ENCODE measurements at regions not wholly inside any gene's neighbourhood (a gene's known extent, or its start where the extent isn't known, plus 50 kb on each side); places are given as distances from the start of the nearest gene placed in this dataset.
"Not testable (repeated sequence)": the region's sequence is repeated elsewhere in the genome, so short reads cannot be mapped to it uniquely, and the experiment has no call there.

DNA sequence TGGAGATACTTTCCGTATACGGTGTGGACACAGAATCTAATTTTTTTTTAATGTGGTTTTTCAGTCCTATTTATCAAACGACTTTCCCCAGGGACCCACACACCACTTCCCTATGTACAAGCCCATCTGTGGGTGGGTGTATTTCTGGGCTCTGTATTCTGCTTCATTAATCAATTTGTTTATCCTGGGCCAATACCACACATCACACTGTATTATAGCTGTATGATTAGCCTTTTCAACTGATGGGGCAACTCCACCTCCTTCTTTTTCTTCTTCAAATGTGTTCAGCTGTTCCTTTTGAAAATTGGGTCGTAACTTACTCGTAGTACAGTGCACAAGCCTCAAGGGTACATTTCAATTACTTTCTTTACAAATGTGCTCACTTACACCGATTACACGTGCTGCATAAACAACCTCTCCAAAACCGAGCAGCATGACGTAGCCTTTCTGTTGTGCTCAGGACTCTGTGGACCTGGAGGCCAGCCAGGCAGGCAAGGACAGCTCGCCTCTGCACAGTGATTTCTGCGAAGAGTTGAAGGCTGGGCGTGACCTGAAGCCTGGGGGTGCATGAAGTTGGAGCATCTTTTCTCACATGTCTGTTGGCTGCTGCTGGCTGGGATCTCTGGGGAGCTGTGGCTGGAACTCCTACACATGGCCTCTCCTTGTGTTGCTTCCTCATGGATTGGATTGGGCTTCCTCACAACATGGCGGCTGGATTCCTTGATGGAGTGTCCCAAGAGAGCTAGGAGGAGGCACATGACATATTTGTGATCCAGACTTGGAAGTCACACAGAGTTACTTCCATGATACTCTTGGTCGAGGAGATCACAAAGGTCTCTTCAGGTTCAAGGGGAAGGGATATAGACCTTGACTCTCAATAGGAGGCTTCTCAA is 126.5 kb downstream of the CRYAA start:
- no peak for DNase-seq (ENCODE audit: extremely low read depth in 1 of 11, low read depth in 9 of 11, low spot score in 4 of 11)

DNA sequence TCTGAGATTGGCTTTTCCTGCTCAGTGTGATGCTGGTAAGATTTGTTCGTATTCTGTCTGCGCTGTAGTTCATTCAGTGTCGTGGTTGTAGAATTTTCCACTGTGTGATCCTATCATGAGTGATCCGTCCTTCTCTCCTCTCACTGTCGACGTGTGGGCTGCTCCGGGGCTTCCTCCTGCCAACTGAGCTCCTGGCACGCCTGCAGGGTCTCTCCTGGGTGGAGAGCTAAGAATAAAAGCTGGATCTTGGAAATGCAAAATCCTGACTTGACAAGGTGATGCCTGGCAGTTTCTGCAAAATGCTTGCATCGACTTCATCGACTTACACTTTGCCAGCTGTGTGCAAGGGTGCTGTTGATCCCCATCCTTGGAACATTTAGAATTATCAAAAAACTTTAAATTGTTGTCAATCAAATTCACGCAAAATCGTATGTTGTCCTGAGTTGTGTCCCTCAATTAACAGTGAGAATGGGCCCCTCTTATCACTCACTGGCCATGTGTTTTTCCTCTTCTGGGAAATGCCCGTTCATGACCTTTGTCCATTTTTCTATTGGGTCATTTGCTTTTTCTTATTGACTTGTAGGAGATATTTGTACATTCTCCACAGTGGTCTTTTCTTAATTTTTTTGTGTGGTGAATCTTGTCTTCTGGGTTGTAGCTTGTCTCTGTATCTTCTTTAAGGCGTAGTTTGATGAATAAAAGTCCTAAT is 125.5 kb downstream of the CRYAA start:
- DNase-seq (ENCODE audit: extremely low read depth in 1 of 11, low read depth in 9 of 11, low spot score in 4 of 11) = no peak

DNA sequence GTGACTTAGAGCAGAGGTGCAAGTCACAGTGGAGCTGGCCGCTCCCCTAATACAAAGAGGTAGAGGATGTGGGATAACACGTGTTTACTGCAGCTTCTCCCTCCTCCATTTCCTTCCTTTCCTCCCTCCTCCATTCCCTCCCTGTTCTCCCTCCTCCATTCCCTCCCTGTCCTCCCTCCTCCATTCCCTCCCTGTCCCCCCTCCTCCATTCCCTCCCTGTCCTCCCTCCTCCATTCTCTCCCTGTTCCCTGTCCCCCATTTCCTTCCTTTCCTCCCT is 124.0 kb downstream of the CRYAA start:
- no peak for DNase-seq (ENCODE audit: extremely low read depth in 1 of 11, low read depth in 9 of 11, low spot score in 4 of 11)

DNA sequence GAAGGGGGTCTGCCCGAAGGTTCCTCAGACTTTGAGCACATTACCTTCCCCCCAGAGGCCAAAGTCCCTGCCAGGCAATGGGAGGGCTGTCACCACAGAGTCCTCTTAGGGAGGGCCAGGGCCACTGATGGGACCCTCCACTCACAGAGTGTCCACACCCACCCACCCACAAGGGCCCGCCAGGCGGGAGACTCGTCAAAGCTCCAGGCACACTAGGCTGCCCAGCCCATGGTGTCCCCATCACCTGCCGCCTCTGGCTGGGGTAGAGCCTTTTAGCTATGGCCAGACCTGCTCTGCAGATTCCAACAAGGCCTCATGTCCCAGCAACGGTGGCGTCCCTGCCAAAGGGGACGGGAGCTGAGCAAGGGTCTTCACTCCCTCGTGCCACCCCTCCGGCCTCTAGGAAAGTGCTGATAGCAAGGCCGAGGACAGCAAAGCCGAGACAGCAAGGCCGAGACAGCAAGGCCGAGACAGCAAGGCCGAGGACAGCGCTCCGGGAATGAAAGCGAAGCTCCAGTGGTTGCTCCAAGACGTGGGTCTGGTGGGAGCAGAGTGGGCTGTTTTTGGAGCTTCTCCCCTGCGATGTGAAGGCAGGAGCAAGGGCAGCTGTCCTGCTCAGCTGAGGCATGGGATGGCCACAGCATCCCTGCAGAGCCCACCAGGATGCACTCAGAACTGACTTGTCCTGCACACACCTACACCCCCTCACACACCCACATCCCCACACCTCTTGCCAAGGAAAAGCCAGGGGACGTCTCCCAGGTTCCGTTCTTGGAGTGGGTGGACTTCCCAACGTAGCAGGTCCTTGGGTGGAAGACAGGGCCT is 123.4 kb downstream of the CRYAA start:
- DNase-seq (ENCODE audit: extremely low read depth in 1 of 11, low read depth in 9 of 11, low spot score in 4 of 11) = no peak

DNA sequence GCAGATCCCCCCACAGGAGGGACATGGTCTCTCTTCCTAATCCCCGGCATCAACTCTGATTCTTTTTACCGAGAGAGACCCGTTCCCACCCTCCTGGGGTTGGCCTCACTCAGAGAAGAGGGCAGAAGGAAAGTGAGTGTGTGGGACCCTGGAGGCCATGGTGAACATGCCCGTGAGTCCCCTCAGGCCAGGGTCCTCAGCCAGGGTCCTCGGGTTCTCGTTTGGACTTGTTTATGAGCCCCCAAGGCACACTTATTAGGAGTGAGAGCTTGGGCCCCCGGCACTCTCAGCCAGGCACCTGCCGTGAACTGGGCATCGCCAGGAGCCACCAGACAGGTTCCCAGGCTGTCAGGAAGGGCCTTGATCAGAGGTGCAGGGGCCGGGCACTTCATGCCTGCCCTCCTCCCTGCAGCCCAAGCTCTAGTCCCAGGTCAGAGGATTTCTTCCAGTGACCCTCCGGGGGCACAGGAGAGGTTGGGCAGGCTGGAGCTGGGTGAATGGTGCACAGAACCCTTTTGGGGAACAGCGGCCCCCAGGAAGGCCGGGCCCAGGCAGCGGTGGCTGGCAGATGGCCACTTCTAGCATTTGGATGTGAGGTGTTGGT is 122.6 kb downstream of the CRYAA start:
- no peak for DNase-seq (ENCODE audit: extremely low read depth in 1 of 11, low read depth in 9 of 11, low spot score in 4 of 11)

DNA sequence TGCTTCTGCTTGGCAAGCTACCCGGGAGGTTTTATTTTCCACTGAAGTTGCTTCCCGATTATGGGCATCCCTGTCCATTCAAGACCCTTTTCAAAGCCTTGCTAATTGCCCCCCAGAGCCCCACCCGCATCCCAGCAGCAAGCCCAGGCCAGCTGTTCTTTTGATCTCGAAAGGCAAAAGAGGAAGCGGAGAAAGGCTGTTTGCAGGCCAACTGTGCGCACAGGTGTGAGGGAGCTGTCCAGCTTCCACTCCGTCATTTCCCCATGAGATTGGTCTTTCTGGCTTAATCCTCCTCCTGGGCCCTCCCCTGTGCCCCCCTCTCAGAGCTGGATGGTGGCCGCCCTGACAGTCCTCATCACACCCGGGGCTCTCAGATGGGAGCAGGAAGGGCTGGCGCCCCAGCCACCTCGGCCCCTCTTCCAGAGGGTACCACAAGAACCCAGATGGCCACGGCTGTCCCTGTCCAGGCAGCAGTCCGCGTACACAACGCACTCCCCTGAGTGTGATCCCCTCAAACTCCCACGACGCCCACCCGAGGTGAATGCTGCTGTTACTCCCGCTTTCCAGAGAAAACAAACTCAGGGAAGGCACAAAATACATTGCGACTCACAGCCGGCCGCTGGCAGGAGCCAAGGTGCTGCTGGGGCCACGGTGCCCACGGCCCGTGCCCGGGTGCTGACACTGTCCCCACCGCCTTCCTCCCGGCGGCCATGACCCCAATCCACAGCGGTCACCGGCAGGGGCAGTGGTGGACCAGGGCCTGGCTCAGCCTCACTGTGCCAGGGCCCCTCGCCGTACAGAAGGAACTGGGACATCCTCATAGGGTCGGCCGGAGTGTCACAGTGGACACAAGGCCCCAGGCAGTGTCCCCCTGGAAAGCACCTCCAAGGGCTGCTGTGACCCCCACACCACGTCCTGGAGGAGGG is 121.9 kb downstream of the CRYAA start:
- no peak for DNase-seq (ENCODE audit: extremely low read depth in 1 of 11, low read depth in 9 of 11, low spot score in 4 of 11)

DNA sequence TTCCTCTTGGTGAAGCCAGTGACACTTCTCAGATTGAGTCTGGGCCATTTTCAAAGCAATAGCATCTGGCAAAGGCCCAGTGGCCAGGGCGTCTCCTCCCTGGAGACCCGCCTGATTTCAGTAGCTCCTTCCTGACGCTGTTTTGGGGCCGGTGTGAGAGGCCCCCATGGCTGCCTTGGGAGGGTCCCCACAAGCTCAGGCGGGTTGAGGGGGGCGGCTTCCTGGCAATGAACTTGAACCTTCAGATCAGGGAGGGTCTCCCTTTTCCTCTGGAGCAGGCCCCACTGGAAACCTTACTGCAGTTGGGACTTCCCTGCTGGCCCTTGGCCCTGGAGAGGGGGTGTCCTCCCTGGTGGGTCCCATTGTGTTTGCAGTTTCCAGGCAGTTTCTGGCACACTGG is 121.2 kb downstream of the CRYAA start:
- DNase-seq (ENCODE audit: extremely low read depth in 1 of 11, low read depth in 9 of 11, low spot score in 4 of 11) = no peak

DNA sequence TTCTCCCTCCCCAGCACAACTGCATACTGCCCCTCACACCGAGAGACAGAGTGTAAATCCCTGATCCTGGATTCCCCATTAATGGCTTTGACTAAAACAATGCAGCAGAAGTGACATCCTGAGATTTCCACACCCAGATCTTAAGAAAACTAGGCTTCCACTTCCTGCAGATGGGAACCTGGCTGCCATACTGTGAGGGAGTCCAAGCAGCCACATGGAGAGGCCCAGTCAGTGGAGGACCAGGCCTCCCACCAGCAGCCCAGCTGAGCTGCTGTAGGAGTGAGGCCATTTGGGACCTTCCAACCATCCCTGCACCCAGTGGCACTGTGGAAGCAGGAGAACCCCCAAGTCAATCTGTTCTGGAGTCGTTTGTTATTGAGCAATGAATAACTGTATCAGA is 120.6 kb downstream of the CRYAA start:
- no peak for DNase-seq (ENCODE audit: extremely low read depth in 1 of 11, low read depth in 9 of 11, low spot score in 4 of 11)

DNA sequence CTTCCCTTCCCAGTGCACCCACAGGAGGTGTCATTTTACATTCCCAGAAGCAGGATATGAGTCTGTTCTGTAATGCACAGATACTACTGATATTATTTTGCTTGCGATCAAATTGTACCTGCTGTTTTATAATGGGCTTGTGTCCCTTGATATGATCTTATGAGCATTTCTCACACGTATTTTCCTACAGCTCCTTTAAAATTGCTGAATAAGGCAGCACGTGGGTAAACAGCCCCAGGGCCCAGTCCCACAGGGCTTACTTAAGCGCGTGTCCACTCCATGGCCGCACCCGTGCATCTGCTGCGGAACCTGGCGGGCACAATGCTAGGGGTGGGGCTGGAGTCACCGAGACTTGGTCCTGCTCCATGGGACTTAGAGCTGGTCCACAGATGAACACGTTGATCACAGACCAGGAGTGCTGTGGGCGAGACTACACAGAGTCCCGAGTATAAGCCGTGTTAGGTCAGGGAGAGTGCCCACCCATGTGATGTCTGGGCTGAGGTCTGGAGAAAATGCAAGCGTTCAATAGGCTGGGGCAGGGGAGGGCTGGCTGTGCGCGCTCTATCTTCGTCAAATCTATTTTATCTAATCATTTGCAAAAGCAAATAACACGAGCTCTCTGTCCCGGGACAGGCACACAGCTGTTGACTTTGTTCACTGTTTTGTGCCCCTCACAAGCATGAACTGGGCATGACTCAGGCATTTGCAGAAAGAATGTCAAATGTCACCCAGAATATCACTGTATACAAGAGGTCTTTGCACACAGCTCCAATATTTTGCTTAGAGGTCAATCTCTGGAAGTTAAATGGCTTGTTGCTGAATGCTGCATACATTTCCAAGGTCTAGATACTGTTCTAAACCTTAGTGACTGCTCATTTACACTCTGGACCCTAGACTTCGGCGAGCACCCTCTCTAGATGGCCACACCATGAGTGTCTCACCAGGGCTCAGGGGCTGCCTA is 119.3 kb downstream of the CRYAA start:
- DNase-seq (ENCODE audit: extremely low read depth in 1 of 11, low read depth in 9 of 11, low spot score in 4 of 11) = no peak

DNA sequence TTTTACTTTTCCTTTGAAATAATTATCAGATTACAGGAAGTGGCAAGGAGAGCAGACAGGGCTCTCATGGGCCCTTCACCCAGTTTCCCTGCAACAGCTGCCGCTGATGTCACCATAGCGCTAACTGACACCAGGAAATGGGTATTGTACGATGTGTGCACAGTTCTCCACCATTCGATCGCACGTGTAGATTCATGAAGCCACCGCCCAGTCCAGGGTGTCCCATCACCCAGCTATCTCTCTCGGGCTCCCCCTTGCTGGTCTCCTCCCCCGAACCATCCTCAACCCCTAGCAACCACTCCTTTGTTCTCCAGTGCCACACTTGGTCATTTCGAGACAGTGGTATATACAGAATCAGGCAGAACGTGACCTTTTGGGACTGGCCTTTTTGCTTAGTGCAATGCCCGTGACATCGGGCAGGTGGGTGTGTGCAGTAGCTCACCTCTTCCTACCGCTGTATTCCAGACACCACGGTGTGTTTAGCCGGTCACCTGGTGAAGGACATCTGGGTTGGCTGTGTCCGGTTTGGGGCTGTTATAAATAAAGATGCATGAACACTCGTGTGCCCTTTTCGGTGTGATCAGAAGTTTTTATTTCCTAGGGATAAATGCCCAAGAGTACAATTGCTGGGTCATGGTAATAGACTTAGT is 118.4 kb downstream of the CRYAA start:
- no peak for DNase-seq (ENCODE audit: extremely low read depth in 1 of 11, low read depth in 9 of 11, low spot score in 4 of 11)

DNA sequence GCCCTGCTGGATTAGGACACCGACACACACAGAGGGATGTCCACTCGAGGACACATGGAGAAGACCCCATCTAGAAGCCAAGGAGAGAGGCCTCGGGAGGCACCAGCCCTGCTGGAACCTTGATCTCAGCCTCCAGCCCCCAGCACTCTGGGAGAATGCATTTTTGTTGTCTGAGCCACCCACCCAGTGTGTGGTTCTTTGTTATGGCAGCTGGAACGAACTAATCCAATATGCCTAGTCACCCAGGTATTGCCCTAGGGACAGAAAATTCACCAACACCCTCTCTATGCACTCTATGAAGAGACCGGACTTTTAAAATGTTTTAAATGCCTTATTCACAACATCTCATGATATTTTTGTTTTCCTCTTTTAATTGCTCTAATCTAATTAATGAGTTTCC is 117.4 kb downstream of the CRYAA start:
- no peak for DNase-seq (ENCODE audit: extremely low read depth in 1 of 11, low read depth in 9 of 11, low spot score in 4 of 11)

DNA sequence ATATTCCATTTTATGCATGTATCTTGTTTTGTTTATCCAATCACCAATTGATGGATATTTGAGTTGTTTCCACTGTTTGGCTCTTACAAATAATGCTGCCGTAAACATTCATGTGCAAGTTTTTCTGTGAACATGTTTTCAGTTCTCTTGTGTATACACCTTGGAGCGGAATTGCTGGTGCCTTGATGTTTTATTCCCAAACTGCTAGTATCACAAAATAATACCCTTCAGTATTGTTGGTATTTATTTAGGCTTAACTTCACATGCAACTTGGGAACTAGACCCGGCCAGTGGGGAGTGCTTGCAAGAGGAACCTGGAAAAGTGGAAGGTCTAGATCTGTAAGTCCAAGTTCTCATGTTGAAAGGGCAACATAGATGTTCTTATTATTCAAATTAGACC is 115.9 kb downstream of the CRYAA start:
- no peak for DNase-seq (ENCODE audit: extremely low read depth in 1 of 11, low read depth in 9 of 11, low spot score in 4 of 11)

DNA sequence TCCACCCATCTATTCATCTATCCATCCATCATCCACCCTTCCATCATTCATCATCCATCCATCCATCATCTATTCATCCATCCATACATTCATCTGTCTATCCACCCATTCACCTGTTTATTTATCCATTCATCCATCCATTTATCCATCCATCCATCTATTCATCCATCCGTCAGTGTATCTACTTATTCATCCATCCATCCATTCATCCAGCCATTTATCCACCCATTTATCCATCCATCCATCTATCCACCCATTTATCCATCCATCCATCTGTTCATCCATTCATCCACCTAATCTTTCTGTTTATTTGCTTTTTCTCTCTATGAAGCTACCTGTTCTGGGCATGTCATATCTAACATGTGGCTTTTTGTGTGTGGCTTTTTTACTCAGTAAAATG is 115.4 kb downstream of the CRYAA start:
- no peak for DNase-seq (ENCODE audit: extremely low read depth in 1 of 11, low read depth in 9 of 11, low spot score in 4 of 11)

DNA sequence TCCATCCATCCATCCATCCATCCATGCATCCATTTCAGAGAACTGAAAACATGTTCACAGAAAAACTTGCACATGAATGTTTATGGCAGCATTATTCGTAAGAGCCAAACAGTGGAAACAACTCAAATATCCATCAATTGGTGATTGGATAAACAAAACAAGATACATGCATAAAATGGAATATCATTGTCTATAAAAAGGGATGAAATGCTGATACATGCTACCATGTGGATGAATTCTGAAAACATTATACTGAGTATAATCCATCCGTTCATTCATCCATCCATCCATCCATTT is 115.1 kb downstream of the CRYAA start:
- DNase-seq (ENCODE audit: extremely low read depth in 1 of 11, low read depth in 9 of 11, low spot score in 4 of 11) = not testable (repeated sequence)

DNA sequence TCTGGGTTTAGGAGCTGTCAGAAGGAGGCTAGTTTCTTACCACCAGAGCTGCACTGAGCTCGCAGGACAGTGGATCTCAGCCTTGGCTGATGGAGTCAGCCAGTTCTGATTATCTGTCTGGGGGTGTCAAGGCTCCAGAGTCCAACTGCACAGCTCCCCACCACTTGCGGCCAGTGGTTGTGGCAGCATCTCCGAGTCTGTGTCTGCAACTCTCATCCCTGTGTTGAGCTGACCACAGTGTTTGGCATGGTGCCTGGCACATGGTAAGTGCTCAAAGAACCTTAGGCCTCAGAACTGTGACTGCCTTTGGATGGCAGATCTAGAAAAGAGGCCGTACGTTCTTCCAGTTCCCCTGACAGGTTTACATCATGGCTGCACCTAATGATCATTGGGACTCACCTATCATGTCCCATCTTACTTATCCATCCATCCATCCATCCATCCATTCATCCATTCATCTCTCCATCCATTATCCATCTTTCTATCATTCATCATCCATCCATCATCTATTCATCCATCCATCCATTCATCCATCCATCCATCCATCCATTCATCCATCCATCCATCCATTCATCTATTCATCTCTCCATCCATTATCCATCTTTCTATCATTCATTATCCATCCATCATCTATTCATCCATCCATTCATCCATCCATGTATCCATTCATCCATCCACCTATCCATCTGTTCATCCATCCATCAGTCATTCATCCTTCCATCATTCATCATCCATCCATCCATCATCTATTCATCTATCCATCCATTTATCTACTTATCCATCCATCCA is 114.5 kb downstream of the CRYAA start:
- no peak for DNase-seq (ENCODE audit: extremely low read depth in 1 of 11, low read depth in 9 of 11, low spot score in 4 of 11)

DNA sequence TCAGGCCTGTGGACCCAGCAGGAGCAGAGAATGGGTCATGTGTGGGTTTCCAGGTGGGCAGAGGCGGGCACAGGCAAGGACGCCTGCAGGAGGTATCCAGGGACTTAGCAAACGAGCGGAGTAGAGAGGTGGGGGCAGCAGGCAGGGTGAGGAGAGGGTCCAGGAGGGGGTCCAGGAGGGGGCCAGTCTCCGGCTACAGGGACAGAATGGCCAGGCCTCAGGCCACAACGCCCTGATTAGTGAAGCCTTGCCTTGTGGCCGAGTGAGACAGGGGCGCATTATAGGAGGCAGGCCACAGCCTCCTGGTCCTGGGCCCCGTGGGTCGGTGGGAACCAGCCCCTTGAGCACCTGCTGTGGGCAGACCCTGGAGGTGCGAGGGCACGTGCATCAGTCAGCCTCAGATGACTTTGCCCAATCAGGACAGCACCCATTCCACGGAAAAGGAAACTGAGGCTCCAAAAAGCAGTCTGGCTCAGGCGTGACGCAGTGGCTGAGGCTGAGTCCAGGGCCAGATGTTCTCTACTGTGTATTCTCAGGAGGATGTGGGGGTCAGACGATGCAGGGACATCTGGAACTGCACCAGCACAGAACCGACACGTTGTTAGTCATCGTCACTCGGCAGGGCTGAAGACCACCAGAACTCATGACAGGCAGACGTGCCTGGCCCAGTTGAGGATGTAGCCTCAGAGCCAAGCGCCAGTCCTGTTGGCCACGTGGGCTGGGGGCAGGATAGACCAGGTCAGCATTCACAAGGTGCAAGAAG is 113.7 kb downstream of the CRYAA start:
- DNase-seq (ENCODE audit: extremely low read depth in 1 of 11, low read depth in 9 of 11, low spot score in 4 of 11) = no peak

Measured in renal cortex interstitium (tissue), 11 donors.